DMS79 (cell line): ENCODE measurements at regions not wholly inside any gene's neighbourhood (a gene's known extent, or its start where the extent isn't known, plus 50 kb on each side); places are given as distances from the start of the nearest gene placed in this dataset.
"Not testable (repeated sequence)": the region's sequence is repeated elsewhere in the genome, so short reads cannot be mapped to it uniquely, and the experiment has no call there.

Experiments
- DNase-seq: peaks from one replicate; lab custom pipeline; 2025; lab: John Stamatoyannopoulos, UW

GRCh38 chr3:177358091-177358976, 161.1 kb upstream of the TBL1XR1 start:
- peak; percentile 68 for DNase-seq

GRCh38 chr3:177358977-177359592, 161.8 kb upstream of the TBL1XR1 start:
- DNase-seq, result peak; percentile 38

- peak; percentile 98 for DNase-seq
These were observed 162.5 kb upstream of the TBL1XR1 start for GRCh38 chr3:177359593-177360357.

- no peak for DNase-seq
These were observed 164.0 kb upstream of the TBL1XR1 start for GRCh38 chr3:177361081-177361938.

GRCh38 chr3:177362626-177363025, 165.3 kb upstream of the TBL1XR1 start:
- DNase-seq, result no peak

- DNase-seq, result no peak
These were observed 167.0 kb upstream of the TBL1XR1 start for GRCh38 chr3:177364236-177364635.

- not testable (repeated sequence) for DNase-seq
These were observed 168.0 kb upstream of the TBL1XR1 start for GRCh38 chr3:177365294-177365693.

- DNase-seq, result no peak
These were observed 170.5 kb upstream of the TBL1XR1 start for GRCh38 chr3:177367788-177368187.

GRCh38 chr3:177370246-177370822, 173.1 kb upstream of the TBL1XR1 start:
- DNase-seq, result no peak

- no peak for DNase-seq
These were observed 173.9 kb upstream of the TBL1XR1 start for GRCh38 chr3:177371146-177371545.

GRCh38 chr3:177371888-177372287, 174.6 kb upstream of the TBL1XR1 start:
- no peak for DNase-seq

- DNase-seq, result no peak
These were observed 177.0 kb upstream of the TBL1XR1 start for GRCh38 chr3:177374323-177374722.

- DNase-seq, result no peak
These were observed 178.0 kb upstream of the TBL1XR1 start for GRCh38 chr3:177375316-177375715.

- DNase-seq, result no peak
These were observed 179.9 kb upstream of the TBL1XR1 start for GRCh38 chr3:177377166-177377565.

- DNase-seq, result no peak
These were observed 180.9 kb upstream of the TBL1XR1 start for GRCh38 chr3:177378168-177378567.

GRCh38 chr3:177379045-177379444, 181.8 kb upstream of the TBL1XR1 start:
- no peak for DNase-seq

- no peak for DNase-seq
These were observed 183.8 kb upstream of the TBL1XR1 start for GRCh38 chr3:177381070-177381469.

- DNase-seq, result no peak
These were observed 185.7 kb upstream of the TBL1XR1 start for GRCh38 chr3:177382944-177383343.

GRCh38 chr3:177385186-177385585, 187.9 kb upstream of the TBL1XR1 start:
- no peak for DNase-seq

- no peak for DNase-seq
These were observed 188.6 kb upstream of the TBL1XR1 start for GRCh38 chr3:177385831-177386301.

- no peak for DNase-seq
These were observed 190.9 kb upstream of the TBL1XR1 start for GRCh38 chr3:177388209-177388608.
